PFSK-1 (cell line): ENCODE measurements at regions not wholly inside any gene's neighbourhood (a gene's known extent, or its start where the extent isn't known, plus 50 kb on each side); places are given as distances from the start of the nearest gene placed in this dataset.

Experiments used
- POLR2AphosphoS5 ChIP-seq: IDR thresholded peaks from 2 replicates; pipeline ENCODE4 v1.6.1; 2012; ENCODE audit warnings: low read depth, mild to moderate bottlenecking, control low read depth, low read length, moderate library complexity
- TAF1 ChIP-seq: IDR thresholded peaks from 2 replicates; pipeline ENCODE4 v1.6.1; 2012; ENCODE audit warnings: low read length, control low read depth, borderline replicate concordance; ENCODE audit not compliant: insufficient read depth
- TF ChIP-seq, protein P1 (sequence below), 2 experiments: IDR thresholded peaks; 2 replicates each; pipeline versions ENCODE4 v1.6.1 to v1.8.0; 2011 to 2012; ENCODE audit warnings: low read depth in 2 of 2, low read length in 2 of 2, control low read depth in 1 of 2, inconsistent platforms in 1 of 2, mild to moderate bottlenecking in 1 of 2, moderate library complexity in 1 of 2; ENCODE audit not compliant: insufficient read depth in 1 of 2

GRCh38 chr12:67145692-67146091 lies 123.5 kb upstream of the CAND1 start:
- TF ChIP-seq POLR2AphosphoS5 (no peak), TAF1 (no peak)
- TF ChIP-seq, protein P1, sequence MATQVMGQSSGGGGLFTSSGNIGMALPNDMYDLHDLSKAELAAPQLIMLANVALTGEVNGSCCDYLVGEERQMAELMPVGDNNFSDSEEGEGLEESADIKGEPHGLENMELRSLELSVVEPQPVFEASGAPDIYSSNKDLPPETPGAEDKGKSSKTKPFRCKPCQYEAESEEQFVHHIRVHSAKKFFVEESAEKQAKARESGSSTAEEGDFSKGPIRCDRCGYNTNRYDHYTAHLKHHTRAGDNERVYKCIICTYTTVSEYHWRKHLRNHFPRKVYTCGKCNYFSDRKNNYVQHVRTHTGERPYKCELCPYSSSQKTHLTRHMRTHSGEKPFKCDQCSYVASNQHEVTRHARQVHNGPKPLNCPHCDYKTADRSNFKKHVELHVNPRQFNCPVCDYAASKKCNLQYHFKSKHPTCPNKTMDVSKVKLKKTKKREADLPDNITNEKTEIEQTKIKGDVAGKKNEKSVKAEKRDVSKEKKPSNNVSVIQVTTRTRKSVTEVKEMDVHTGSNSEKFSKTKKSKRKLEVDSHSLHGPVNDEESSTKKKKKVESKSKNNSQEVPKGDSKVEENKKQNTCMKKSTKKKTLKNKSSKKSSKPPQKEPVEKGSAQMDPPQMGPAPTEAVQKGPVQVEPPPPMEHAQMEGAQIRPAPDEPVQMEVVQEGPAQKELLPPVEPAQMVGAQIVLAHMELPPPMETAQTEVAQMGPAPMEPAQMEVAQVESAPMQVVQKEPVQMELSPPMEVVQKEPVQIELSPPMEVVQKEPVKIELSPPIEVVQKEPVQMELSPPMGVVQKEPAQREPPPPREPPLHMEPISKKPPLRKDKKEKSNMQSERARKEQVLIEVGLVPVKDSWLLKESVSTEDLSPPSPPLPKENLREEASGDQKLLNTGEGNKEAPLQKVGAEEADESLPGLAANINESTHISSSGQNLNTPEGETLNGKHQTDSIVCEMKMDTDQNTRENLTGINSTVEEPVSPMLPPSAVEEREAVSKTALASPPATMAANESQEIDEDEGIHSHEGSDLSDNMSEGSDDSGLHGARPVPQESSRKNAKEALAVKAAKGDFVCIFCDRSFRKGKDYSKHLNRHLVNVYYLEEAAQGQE (IDR thresholded peaks at IDR 0.05; ENCODE audit: insufficient read depth in 1 of 2, low read depth in 2 of 2, low read length in 2 of 2) = no peak
